Osteoblast (primary cell): ENCODE measurements at regions not wholly inside any gene's neighbourhood (a gene's known extent, or its start where the extent isn't known, plus 50 kb on each side); places are given as distances from the start of the nearest gene placed in this dataset.

Experiments used
- DNase-seq: peaks from one replicate; pipeline ENCODE4 v3.0.0; 2011; ENCODE audit warnings: low spot score, mixed read lengths; ENCODE audit not compliant: insufficient read length; ENCODE audit errors: missing footprints
- H2AFZ ChIP-seq: 2 replicates; pipeline ENCODE4 v1.6.0; 2011; ENCODE audit warnings: mild to moderate bottlenecking, low read length
- H3K27ac ChIP-seq: 2 replicates; pipeline ENCODE4 v1.5.1; 2011; ENCODE audit warnings: mild to moderate bottlenecking, low read depth, low read length, moderate library complexity
- H3K27me3 ChIP-seq: 2 replicates; pipeline ENCODE4 v1.6.0; 2012; ENCODE audit warnings: mild to moderate bottlenecking, control low read depth, inconsistent platforms, low read length, moderate library complexity; ENCODE audit not compliant: insufficient read depth
- H3K36me3 ChIP-seq: 2 replicates; pipeline ENCODE4 v1.5.1; 2011; ENCODE audit warnings: mild to moderate bottlenecking, low read length, control low read depth, moderate library complexity; ENCODE audit not compliant: insufficient read depth
- H3K4me1 ChIP-seq: 2 replicates; pipeline ENCODE4 v1.5.1; 2011; ENCODE audit warnings: mild to moderate bottlenecking, low read length, control low read depth, moderate library complexity; ENCODE audit not compliant: insufficient read depth
- H3K4me2 ChIP-seq: 2 replicates; pipeline ENCODE4 v1.6.0; 2011; ENCODE audit warnings: mild to moderate bottlenecking, low read length; ENCODE audit not compliant: insufficient read depth
- H3K4me3 ChIP-seq: fragments of 200-600 bp; sonication (generic); 3 replicates; pipeline ENCODE4 v1.5.1; 2012; ENCODE audit warnings: mild to moderate bottlenecking, low read length, inconsistent platforms; ENCODE audit not compliant: insufficient read depth
- H3K79me2 ChIP-seq: 2 replicates; pipeline ENCODE4 v1.6.0; 2012; ENCODE audit warnings: mild to moderate bottlenecking, low read length, control low read depth, inconsistent platforms; ENCODE audit not compliant: insufficient read depth
- H3K9me3 ChIP-seq: 2 replicates; pipeline ENCODE4 v1.5.1; 2011; ENCODE audit warnings: low read depth, low read length, control low read depth
- H4K20me1 ChIP-seq: 2 replicates; pipeline ENCODE4 v1.6.0; 2012; ENCODE audit warnings: mild to moderate bottlenecking, low read length, control low read depth; ENCODE audit not compliant: insufficient read depth
- TF ChIP-seq, protein P1 (sequence below): IDR thresholded peaks from 2 replicates; pipeline ENCODE4 v1.5.1; 2011; ENCODE audit warnings: mild to moderate bottlenecking, low read depth, low read length, moderate library complexity; ENCODE audit errors: extremely low read depth

DNA sequence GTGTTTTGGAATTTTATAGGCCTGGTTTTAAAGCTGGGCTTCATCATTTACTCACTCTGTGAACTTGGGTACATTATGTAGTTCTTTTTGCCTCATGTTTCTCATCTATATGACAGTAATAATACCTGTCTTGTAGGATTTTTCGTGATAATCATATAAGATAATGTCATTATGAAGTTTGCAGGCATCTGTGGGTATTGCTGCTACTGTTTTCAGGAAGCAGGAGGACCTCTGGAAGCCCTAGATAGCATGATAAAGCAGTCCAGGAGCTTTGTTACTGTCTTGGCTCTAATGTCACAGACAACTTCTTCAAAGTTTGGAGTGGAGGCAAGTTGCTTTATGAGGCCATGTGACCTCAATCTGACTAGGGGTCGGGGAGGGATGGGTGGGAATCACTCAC, 145.0 kb upstream of the MEIS2 start:
- H2AFZ ChIP-seq: no peak overlapping the region

DNA sequence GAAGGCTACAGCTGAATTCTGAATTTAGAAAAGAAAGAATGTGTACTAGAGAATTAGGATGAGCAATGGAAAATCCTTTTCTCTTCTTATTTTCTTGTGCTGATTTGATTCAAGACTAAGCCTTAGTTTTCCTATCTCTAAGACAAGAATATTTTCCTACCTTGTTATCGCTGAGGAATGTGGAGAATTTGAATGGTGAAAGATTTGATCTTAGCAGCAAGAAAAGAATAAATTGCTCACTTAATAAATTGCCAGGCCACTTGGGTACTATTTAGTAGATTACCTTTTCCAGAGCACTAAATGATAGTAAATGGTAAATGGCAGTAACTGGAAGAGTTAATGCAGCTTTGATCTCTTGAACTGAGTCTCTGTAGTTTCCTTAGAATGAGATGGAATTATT, 145.7 kb upstream of the MEIS2 start:
- Histone ChIP-seq H4K20me1 (no peaks in the 10 kb centered on the region), H3K4me3 (no peak overlapping the region), H3K36me3 (no peaks in the 10 kb centered on the region), H3K9me3 (no peaks in the 10 kb centered on the region), H3K4me2 (no peak overlapping the region), H3K79me2 (no peaks in the 10 kb centered on the region), H3K27me3 (no peaks in the 10 kb centered on the region), H3K27ac (no peak overlapping the region), H2AFZ (no peak overlapping the region), H3K4me1 (no peaks in the 10 kb centered on the region)
- TF ChIP-seq, protein P1, sequence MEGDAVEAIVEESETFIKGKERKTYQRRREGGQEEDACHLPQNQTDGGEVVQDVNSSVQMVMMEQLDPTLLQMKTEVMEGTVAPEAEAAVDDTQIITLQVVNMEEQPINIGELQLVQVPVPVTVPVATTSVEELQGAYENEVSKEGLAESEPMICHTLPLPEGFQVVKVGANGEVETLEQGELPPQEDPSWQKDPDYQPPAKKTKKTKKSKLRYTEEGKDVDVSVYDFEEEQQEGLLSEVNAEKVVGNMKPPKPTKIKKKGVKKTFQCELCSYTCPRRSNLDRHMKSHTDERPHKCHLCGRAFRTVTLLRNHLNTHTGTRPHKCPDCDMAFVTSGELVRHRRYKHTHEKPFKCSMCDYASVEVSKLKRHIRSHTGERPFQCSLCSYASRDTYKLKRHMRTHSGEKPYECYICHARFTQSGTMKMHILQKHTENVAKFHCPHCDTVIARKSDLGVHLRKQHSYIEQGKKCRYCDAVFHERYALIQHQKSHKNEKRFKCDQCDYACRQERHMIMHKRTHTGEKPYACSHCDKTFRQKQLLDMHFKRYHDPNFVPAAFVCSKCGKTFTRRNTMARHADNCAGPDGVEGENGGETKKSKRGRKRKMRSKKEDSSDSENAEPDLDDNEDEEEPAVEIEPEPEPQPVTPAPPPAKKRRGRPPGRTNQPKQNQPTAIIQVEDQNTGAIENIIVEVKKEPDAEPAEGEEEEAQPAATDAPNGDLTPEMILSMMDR: no peak
- no peak for DNase-seq

More for the DNA sequence above, 145.0 kb upstream of the MEIS2 start:
- no peak for DNase-seq
- H3K4me2 ChIP-seq: no peak overlapping the region
- H3K27ac ChIP-seq: no peak overlapping the region
- H3K9me3 ChIP-seq: no peaks in the 10 kb centered on the region
- TF ChIP-seq, protein P1: no peak
- no peak overlapping the region for H3K4me3 ChIP-seq
- no peaks in the 10 kb centered on the region for H3K79me2 ChIP-seq
- H3K36me3 ChIP-seq: no peaks in the 10 kb centered on the region
- no peaks in the 10 kb centered on the region for H3K4me1 ChIP-seq
- no peaks in the 10 kb centered on the region for H4K20me1 ChIP-seq
- no peaks in the 10 kb centered on the region for H3K27me3 ChIP-seq

- Histone ChIP-seq H3K36me3 (no peaks in the 10 kb centered on the region), H3K27ac (no peak overlapping the region), H4K20me1 (no peaks in the 10 kb centered on the region), H3K9me3 (no peaks in the 10 kb centered on the region), H3K4me3 (no peak overlapping the region), H2AFZ (no peak overlapping the region), H3K79me2 (no peaks in the 10 kb centered on the region), H3K4me1 (no peaks in the 10 kb centered on the region), H3K27me3 (no peaks in the 10 kb centered on the region), H3K4me2 (no peak overlapping the region)
- DNase-seq: no peak
- TF ChIP-seq, protein P1: no peak
Measured at GRCh38 chr15:37246856-37247255, 146.5 kb upstream of the MEIS2 start.

GRCh38 chr15:37249249-37249648, 148.9 kb upstream of the MEIS2 start:
- no peaks in the 10 kb centered on the region for H3K9me3 ChIP-seq
- TF ChIP-seq, protein P1: no peak
- H3K27me3 ChIP-seq: no peaks in the 10 kb centered on the region
- no peaks in the 10 kb centered on the region for H3K36me3 ChIP-seq
- no peaks in the 10 kb centered on the region for H3K79me2 ChIP-seq
- H2AFZ ChIP-seq: no peak overlapping the region
- H3K4me3 ChIP-seq: no peak overlapping the region
- no peak overlapping the region for H3K4me2 ChIP-seq
- no peaks in the 10 kb centered on the region for H3K4me1 ChIP-seq
- H4K20me1 ChIP-seq: no peaks in the 10 kb centered on the region
- DNase-seq: no peak
- no peak overlapping the region for H3K27ac ChIP-seq
